Adrenal gland (tissue), 5 donors: ENCODE measurements at regions not wholly inside any gene's neighbourhood (a gene's known extent, or its start where the extent isn't known, plus 50 kb on each side); places are given as distances from the start of the nearest gene placed in this dataset.

Source experiments
- CTCF ChIP-seq, 6 experiments: fragments of 450-650 bp in 4 of 6; fragments of 200-600 bp in 2 of 6; sonication (generic) in 1 of 6; IDR thresholded peaks; 1 replicate in 5 of 6; 2 replicates in 1 of 6; pipeline versions ENCODE4 v1.5.1 to v1.8.0; 2016 to 2021; ENCODE audit warnings: antibody characterized with exemption in 6 of 6, mild to moderate bottlenecking in 2 of 6, moderate library complexity in 1 of 6
- POLR2A ChIP-seq, 2 donors: fragments of 450-650 bp; IDR thresholded peaks; one replicate each; pipeline ENCODE4 v1.6.1; 2017; ENCODE audit warnings: antibody characterized with exemption in 2 of 2, mild to moderate bottlenecking in 2 of 2, moderate library complexity in 1 of 2
- donor health status: DM: no; HTN: no; CAD: no.

GRCh38 chr17:5785338-5785737 lies 201.0 kb upstream of the NLRP1 start:
- TF ChIP-seq POLR2A (IDR thresholded peaks at IDR 0.05) (no peak), CTCF (IDR thresholded peaks at IDR 0.05) (no peak)
